ENCODE measurements at regions not wholly inside any gene's neighbourhood (a gene's known extent, or its start where the extent isn't known, plus 50 kb on each side); places are given as distances from the start of the nearest gene placed in this dataset.
A peak's percentile ranks its signal among the peaks of the same experiment; 100 is the strongest.

DNA sequence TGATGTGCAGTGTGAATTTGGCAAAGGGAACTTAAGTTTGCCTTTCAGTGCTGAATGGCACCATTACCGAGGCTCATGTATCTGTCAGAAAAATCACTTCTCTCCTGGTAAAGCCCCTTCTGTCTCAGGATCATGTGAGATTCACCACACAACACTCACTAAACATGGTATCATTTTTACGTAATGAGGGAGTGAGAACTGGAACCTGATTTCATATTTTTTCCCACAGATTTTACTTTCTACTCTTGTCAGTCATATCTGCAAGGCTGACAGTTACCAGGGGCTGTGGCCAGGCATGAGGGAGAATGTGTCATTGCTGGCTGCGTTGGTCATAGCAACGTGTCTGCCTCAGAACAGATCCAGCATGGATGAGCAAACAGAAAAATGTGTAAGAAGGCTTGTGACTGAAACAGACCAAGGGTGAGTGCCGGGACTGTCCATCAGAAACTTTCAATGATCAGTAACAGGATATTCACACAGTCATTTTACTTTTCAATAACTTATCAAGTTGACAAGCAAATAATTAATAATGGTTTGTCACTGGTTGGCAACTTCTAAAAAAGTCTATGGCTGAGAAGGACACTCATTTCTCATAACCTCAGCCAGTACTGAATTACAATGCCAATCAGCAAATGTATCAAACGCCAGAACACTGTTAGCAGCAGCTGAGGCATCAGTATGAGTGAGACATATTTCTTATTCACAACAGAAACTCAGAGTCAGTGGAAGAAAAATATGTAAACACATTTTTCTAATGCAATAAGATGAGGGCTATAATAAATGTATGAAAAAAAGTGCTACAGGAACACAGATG is 100.5 kb downstream of the CDC42EP3 start:
- Histone ChIP-seq H4K20me1 (replicated peaks; ENCODE audit: control insufficient read depth, insufficient read depth, low read length) (no peaks in the 10 kb centered on the region), H3K4me1 (replicated peaks in 1 of 2; ENCODE audit: control insufficient read depth in 2 of 2, insufficient read depth in 2 of 2, low read length in 2 of 2) (peaks cover 0 to 7% of the 10 kb centered on the region in 2 experiments; a peak in 2 of 5 replicates), H3K27me3 (ENCODE audit: control insufficient read depth in 2 of 2, insufficient read depth in 2 of 2, low read length in 2 of 2) (no peaks in the 10 kb centered on the region), H3K9ac (ENCODE audit: insufficient read depth in 1 of 2, low read depth in 2 of 2, low read length in 2 of 2) (no peak overlapping the region), H3K4me3 (no peak overlapping the region), H3K9me3 (replicated peaks; ENCODE audit: control insufficient read depth, insufficient read depth, low read depth, low read length) (no peaks in the 10 kb centered on the region), H3K4me2 (ENCODE audit: insufficient read depth, low read length) (no peak overlapping the region), H3K79me2 (ENCODE audit: control insufficient read depth, insufficient read depth, low read length) (peaks cover 8% of the 10 kb centered on the region; the same call in 1 of the 3 replicates), H3K27ac (ENCODE audit: extremely low read depth, low read depth, low read length) (no peak overlapping the region), H3K36me3 (ENCODE audit: control insufficient read depth, insufficient read depth, low read length) (peaks cover 9% of the 10 kb centered on the region; the same call in 2 of the 3 replicates), H2AFZ (ENCODE audit: low read depth, low read length) (peak overlapping the region; percentile 49; the same call in 1 of the 2 replicates), H3K9me1 (ENCODE audit: control insufficient read depth, insufficient read depth, low read length) (no peaks in the 10 kb centered on the region)
- WGBS (ENCODE audit: insufficient coverage, low coverage, missing lambda C conversion rate), result 45% methylated on average over 6 of the region's 6 CpGs
- in situ Hi-C loops (cut with MboI), result no loop called here
- ChIA-PET CTCF (ENCODE audit: low intra/inter-chr PET ratio) (no interaction called here), POLR2A (no interaction called here)
- peak; percentile 61 for FAIRE-seq
- ATAC-seq, result peak; percentile 18; the same call in 2 of the 3 replicates
- intact Hi-C loops (cut with micrococcal nuclease), result no loop called here
- BruUV-seq (replicated peaks), result no TSS peak
- DNase-seq (ENCODE audit: extremely low read depth in 1 of 4, low spot score in 3 of 4), result peak in 1 of 4 experiments; percentile 36
- peak; percentile 28; the same call in 1 of the 2 replicates for TF ChIP-seq RFX1 (IDR thresholded peaks at IDR 0.05)
- no peak for TF ChIP-seq SP1 (CRISPR knock-in tag; IDR thresholded peaks at IDR 0.05)
- no peak for TF ChIP-seq ZNF239 (CRISPR knock-in tag; IDR thresholded peaks at IDR 0.05)
- TF ChIP-seq PTRF (tag; IDR thresholded peaks at IDR 0.05), result no peak
- no peak for TF ChIP-seq CEBPG (CRISPR knock-in tag; IDR thresholded peaks at IDR 0.05)
- no peak for TF ChIP-seq CEBPG (tag; conservative IDR thresholded peaks at IDR 0.05 in 1 of 2, IDR thresholded peaks at IDR 0.05 in 1 of 2)
- no peak for TF ChIP-seq EGR1 (conservative IDR thresholded peaks at IDR 0.05)
- no peak for TF ChIP-seq CREB5 (CRISPR knock-in tag; IDR thresholded peaks at IDR 0.05)
- no peak for TF ChIP-seq PBX2 (CRISPR knock-in tag; IDR thresholded peaks at IDR 0.05; ENCODE audit: low read depth)
- TF ChIP-seq PBX2 (tag; conservative IDR thresholded peaks at IDR 0.05; ENCODE audit: low read depth), result 0 out of 2 replicates have a peak, but pooled peaks have one; percentile 6
- TF ChIP-seq SIN3A (IDR thresholded peaks at IDR 0.05; ENCODE audit: borderline replicate concordance in 2 of 2, control insufficient read depth in 1 of 2, low read depth in 2 of 2, low read length in 2 of 2), result 0 out of 4 replicates have a peak, but pooled peaks of 1 of the 2 experiments have one; percentile 24
- peak in 1 of 2 experiments; percentile 15 for TF ChIP-seq E2F6 (IDR thresholded peaks at IDR 0.05; ENCODE audit: borderline replicate concordance in 1 of 2, extremely low read depth in 1 of 2, insufficient read depth in 1 of 2, insufficient read length in 1 of 2, low read depth in 1 of 2, low read length in 1 of 2, poor library complexity in 1 of 2, severe bottlenecking in 1 of 2)
- TF ChIP-seq ARHGAP35 (IDR thresholded peaks at IDR 0.05; ENCODE audit: partially characterized antibody), result no peak
- TF ChIP-seq SRSF3 (IDR thresholded peaks at IDR 0.05; ENCODE audit: insufficient read depth, low read length), result no peak
- no peak for TF ChIP-seq ZFP1 (CRISPR knock-in tag; IDR thresholded peaks at IDR 0.05)

All from K562 (cell line).